ENCODE measurements at regions not wholly inside any gene's neighbourhood (a gene's known extent, or its start where the extent isn't known, plus 50 kb on each side); places are given as distances from the start of the nearest gene placed in this dataset.

DNA sequence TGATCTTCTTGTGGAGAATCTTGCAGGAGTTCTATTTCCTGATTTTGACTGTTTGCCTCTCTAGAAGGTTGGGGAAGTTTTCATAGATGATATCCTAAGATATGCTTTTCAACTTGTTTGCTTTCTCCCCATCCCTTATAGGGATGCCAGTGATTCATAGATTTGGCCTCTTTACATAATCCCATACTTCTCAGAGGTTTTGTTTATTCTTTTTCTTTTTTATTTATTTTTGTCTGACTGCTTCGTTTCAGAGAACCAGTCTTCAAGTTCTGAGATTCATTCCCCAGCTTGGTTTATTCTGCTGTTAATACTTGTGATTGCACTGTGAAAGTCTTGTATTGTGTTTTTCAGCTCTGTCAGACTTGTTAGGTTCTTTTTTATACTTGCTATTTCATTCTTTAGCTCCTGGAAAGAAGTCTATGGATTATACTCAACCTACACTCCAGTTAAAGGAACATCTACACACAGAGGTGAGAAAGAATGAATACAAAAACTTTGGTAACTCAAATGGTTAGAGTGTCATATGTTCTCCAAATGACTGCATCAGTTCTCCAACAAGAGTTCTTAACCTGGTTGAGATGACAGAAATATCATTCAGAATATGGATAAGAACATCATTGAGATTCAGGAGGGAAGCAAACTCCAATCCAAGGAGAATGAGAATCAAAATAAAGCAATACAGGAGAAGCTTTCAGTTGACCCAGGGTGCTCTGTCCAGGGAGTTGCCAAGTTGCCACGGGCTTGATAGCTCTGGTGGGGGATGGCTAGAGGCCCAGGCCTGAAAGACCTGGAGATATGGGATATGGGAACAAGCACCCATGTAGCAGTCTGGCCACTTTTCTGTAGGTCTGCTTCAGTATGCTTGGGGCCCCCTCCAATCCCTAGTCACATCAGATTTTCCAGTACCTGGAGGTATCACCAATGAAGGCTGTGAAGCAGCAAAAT lies 150.3 kb downstream of the AHR start:
- intact Hi-C loops (cut with micrococcal nuclease), result no loop called here
- peaks cover 0 to 2% of the 10 kb centered on the region in 2 donors for H3K36me3 Mint-ChIP-seq
- no peak overlapping the region for H3K27ac ChIP-seq (ENCODE audit: low read depth in 1 of 2, low read length in 2 of 2)
- no peaks in the 10 kb centered on the region for H3K79me2 ChIP-seq (ENCODE audit: insufficient read depth, low read length)
- TF ChIP-seq, protein P1, sequence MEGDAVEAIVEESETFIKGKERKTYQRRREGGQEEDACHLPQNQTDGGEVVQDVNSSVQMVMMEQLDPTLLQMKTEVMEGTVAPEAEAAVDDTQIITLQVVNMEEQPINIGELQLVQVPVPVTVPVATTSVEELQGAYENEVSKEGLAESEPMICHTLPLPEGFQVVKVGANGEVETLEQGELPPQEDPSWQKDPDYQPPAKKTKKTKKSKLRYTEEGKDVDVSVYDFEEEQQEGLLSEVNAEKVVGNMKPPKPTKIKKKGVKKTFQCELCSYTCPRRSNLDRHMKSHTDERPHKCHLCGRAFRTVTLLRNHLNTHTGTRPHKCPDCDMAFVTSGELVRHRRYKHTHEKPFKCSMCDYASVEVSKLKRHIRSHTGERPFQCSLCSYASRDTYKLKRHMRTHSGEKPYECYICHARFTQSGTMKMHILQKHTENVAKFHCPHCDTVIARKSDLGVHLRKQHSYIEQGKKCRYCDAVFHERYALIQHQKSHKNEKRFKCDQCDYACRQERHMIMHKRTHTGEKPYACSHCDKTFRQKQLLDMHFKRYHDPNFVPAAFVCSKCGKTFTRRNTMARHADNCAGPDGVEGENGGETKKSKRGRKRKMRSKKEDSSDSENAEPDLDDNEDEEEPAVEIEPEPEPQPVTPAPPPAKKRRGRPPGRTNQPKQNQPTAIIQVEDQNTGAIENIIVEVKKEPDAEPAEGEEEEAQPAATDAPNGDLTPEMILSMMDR (IDR thresholded peaks at IDR 0.05), result no peak
- no peak overlapping the region for H3K27ac Mint-ChIP-seq
- H2AFZ ChIP-seq (ENCODE audit: insufficient read depth, low read depth, low read length, poor library complexity, severe bottlenecking), result no peak overlapping the region
- H3K4me1 Mint-ChIP-seq, result no peaks in the 10 kb centered on the region
- H3K9ac ChIP-seq (ENCODE audit: insufficient read depth, low read length, poor library complexity, severe bottlenecking), result no peak overlapping the region
- peaks cover 12 to 34% (median 27%) of the 10 kb centered on the region in 7 donors for H3K9me3 Mint-ChIP-seq
- H3K4me3 ChIP-seq (replicated peaks in 1 of 3; ENCODE audit: low read depth in 2 of 3, low read length in 3 of 3), result no peak overlapping the region
- H3K4me3 Mint-ChIP-seq, result no peak overlapping the region
- no peaks in the 10 kb centered on the region for H3K4me1 ChIP-seq (ENCODE audit: control insufficient read depth in 1 of 2, insufficient read depth in 2 of 2, low read length in 2 of 2)
- H3K27me3 Mint-ChIP-seq (ENCODE audit: low read depth in 3 of 3), result peaks cover 0 to 1% (median 0%) of the 10 kb centered on the region in 3 donors
- peaks cover 11 to 14% of the 10 kb centered on the region in 2 donors for H3K9me3 ChIP-seq (replicated peaks in 1 of 2; ENCODE audit: control insufficient read depth in 1 of 2, insufficient read depth in 1 of 2, low read length in 2 of 2)
- H3K27me3 ChIP-seq (ENCODE audit: control insufficient read depth in 2 of 2, insufficient read depth in 2 of 2, low read length in 2 of 2), result no peaks in the 10 kb centered on the region
- no peaks in the 10 kb centered on the region for H3K36me3 ChIP-seq (replicated peaks in 1 of 2; ENCODE audit: control insufficient read depth in 1 of 2, insufficient read depth in 2 of 2, low read length in 2 of 2)
- 100% methylated on average over 1 of the region's 2 CpGs for WGBS (ENCODE audit: insufficient coverage)
- H4K20me1 ChIP-seq (ENCODE audit: insufficient read depth, low read length), result no peaks in the 10 kb centered on the region
- no peak overlapping the region for H3K4me2 ChIP-seq (replicated peaks; ENCODE audit: extremely low read depth, low read length, poor library complexity, severe bottlenecking)
- no peak for DNase-seq

DNA sequence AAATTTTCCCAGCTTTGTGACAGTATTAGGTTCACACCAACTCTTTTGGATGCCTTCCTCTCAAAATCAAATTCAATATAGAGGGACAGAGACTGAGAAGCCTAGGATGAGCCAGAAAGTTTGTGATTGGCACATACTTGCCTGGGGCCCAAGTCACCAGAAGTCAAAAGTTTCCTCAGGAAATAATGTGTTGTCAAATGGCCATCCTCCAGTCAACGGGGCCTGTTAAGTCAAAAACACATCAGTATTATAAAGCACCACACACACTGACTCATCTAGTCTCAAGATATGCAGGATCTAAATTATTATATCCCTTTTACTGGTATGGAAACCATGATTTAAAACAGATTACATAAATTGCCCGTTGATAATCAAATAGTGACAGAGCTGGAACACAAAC lies 158.1 kb downstream of the AHR start:
- Histone ChIP-seq H3K4me3 (replicated peaks in 1 of 3; ENCODE audit: low read depth in 2 of 3, low read length in 3 of 3) (no peak overlapping the region), H3K9ac (ENCODE audit: insufficient read depth, low read length, poor library complexity, severe bottlenecking) (no peak overlapping the region), H3K4me1 (ENCODE audit: control insufficient read depth in 1 of 2, insufficient read depth in 2 of 2, low read length in 2 of 2) (no peaks in the 10 kb centered on the region), H3K27ac (ENCODE audit: low read depth in 1 of 2, low read length in 2 of 2) (no peak overlapping the region), H3K79me2 (ENCODE audit: insufficient read depth, low read length) (no peaks in the 10 kb centered on the region), H3K27me3 (ENCODE audit: control insufficient read depth in 2 of 2, insufficient read depth in 2 of 2, low read length in 2 of 2) (no peaks in the 10 kb centered on the region), H3K4me2 (replicated peaks; ENCODE audit: extremely low read depth, low read length, poor library complexity, severe bottlenecking) (no peak overlapping the region), H4K20me1 (ENCODE audit: insufficient read depth, low read length) (no peaks in the 10 kb centered on the region), H3K9me3 (replicated peaks in 1 of 2; ENCODE audit: control insufficient read depth in 1 of 2, insufficient read depth in 1 of 2, low read length in 2 of 2) (peaks cover 11 to 12% of the 10 kb centered on the region in 2 donors), H2AFZ (ENCODE audit: insufficient read depth, low read depth, low read length, poor library complexity, severe bottlenecking) (no peak overlapping the region), H3K36me3 (replicated peaks in 1 of 2; ENCODE audit: control insufficient read depth in 1 of 2, insufficient read depth in 2 of 2, low read length in 2 of 2) (no peaks in the 10 kb centered on the region)
- no peaks in the 10 kb centered on the region for H3K4me1 Mint-ChIP-seq
- H3K27me3 Mint-ChIP-seq (ENCODE audit: low read depth in 3 of 3), result peaks cover 0 to 3% (median 0%) of the 10 kb centered on the region in 3 donors
- peaks cover 15 to 35% (median 21%) of the 10 kb centered on the region in 7 donors for H3K9me3 Mint-ChIP-seq
- peaks cover 0 to 4% of the 10 kb centered on the region in 2 donors for H3K36me3 Mint-ChIP-seq
- WGBS (ENCODE audit: insufficient coverage), result no CpG with 5 or more reads among the region's 2 CpGs
- H3K4me3 Mint-ChIP-seq, result no peak overlapping the region
- no peak overlapping the region for H3K27ac Mint-ChIP-seq
- no peak for DNase-seq
- TF ChIP-seq, protein P1 (IDR thresholded peaks at IDR 0.05), result no peak
- intact Hi-C loops (cut with micrococcal nuclease), result no loop called here

Data from CD14-positive monocyte (primary cell).